ENCODE measurements at regions not wholly inside any gene's neighbourhood (a gene's known extent, or its start where the extent isn't known, plus 50 kb on each side); places are given as distances from the start of the nearest gene placed in this dataset.
"Not testable (repeated sequence)": the region's sequence is repeated elsewhere in the genome, so short reads cannot be mapped to it uniquely, and the experiment has no call there.

DNA sequence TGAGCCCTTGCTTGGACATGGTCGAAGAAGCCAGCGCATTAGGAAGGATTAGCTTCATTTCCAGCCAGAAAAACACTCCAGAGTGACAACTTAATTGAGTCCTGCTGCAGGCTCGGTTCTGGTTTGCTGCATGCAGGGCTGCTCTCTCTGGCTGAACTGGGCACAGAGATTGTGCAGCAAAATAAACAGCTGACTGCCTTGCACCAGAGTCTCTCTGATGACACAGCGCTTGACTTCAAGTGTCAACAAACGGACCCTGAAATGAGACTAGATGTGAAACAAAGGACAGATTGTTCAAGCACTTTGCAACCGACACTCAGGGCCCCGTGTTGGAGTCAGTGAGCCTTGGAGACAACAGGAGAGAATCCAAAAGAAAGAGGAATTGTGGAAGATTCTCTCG lies 197.3 kb upstream of the LRRC61 start:
- peak; percentile 85 for DNase-seq (ENCODE audit: low read depth, low spot score)
- in situ Hi-C loops (cut with HindIII; ENCODE audit: low pct_unique_long_range_greater_than_20kb, low sequenced_read_pairs) = not testable (repeated sequence)

GRCh38 chr7:150134451-150134850 lies 188.7 kb upstream of the LRRC61 start:
- in situ Hi-C loops (cut with HindIII; ENCODE audit: low pct_unique_long_range_greater_than_20kb, low sequenced_read_pairs); DNase-seq (ENCODE audit: low read depth, low spot score): not testable (repeated sequence)

DNA sequence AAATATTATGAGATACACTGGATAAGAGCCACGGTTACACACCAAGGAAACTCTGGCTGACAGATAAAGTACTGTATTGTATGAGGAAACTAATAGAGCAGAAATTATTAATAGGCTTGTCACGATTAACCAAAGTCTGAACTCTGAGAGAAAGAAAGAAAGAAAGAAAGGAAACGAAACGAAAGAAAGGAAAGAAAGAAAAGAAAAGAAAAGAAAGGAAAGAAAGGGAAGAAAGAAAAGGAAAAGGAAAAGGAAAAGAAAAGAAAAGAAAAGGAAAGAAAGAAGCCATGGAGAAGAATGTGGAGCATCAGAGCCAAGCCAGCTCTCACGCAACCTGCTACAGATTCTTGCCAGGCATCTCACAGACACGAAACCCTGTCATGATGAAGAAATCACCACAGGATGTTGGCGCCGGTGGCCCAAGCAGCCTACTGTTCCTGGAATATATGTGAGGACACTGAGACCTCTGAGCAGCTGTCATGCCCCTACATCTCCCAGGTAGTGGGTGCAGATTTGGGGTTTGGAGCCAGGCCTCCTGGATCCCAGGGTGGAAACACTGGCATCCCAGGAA lies 187.4 kb upstream of the LRRC61 start:
- DNase-seq (ENCODE audit: low read depth, low spot score); in situ Hi-C loops (cut with HindIII; ENCODE audit: low pct_unique_long_range_greater_than_20kb, low sequenced_read_pairs): not testable (repeated sequence)

- DNase-seq (ENCODE audit: low read depth, low spot score); in situ Hi-C loops (cut with HindIII; ENCODE audit: low pct_unique_long_range_greater_than_20kb, low sequenced_read_pairs): not testable (repeated sequence)
Measured at GRCh38 chr7:150139840-150140239, 183.3 kb upstream of the LRRC61 start.

GRCh38 chr7:150141525-150142345 lies 181.4 kb upstream of the LRRC61 start:
- in situ Hi-C loops (cut with HindIII; ENCODE audit: low pct_unique_long_range_greater_than_20kb, low sequenced_read_pairs); DNase-seq (ENCODE audit: low read depth, low spot score): not testable (repeated sequence)

DNA sequence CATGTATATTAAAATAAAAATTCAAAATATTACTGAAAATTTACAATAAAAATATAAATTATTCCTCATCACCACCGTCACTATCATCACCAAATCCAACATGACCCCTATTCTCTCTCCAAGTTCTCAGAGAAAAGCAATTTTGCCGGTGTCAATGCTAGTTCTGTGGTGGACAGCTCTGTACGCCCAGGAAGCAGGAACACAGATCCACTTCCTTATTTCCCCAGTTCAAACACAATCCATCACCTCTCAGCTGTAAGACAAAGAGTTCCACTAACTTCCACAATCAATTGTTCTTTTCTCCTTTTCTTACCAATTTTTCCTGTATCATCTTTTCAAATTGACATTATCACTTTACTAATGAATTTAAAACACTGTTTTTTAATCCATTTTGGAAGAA lies 177.0 kb upstream of the LRRC61 start:
- in situ Hi-C loops (cut with HindIII; ENCODE audit: low pct_unique_long_range_greater_than_20kb, low sequenced_read_pairs); DNase-seq (ENCODE audit: low read depth, low spot score): not testable (repeated sequence)

GRCh38 chr7:150147524-150147923 lies 175.6 kb upstream of the LRRC61 start:
- in situ Hi-C loops (cut with HindIII; ENCODE audit: low pct_unique_long_range_greater_than_20kb, low sequenced_read_pairs); DNase-seq (ENCODE audit: low read depth, low spot score): not testable (repeated sequence)

DNA sequence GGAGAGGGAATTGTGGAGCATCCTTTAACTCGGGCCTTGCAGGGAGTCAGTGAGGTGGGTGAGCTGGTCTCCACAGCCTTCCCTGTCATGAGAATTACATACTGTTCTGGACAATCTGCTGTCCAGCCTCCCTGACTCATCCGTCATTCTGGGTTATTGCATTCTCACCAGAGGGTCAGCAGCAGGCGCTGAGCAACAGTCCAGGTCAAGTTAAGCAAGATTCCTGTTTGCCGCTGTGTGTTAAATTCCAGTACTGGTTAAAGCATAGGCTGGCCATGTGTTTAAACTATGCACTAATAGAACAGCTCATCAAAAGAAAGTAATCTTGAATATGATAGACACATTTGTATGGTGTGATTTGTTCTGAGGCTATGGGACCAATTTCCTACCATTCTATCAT lies 167.1 kb upstream of the LRRC61 start:
- DNase-seq (ENCODE audit: low read depth, low spot score); in situ Hi-C loops (cut with HindIII; ENCODE audit: low pct_unique_long_range_greater_than_20kb, low sequenced_read_pairs): not testable (repeated sequence)

GRCh38 chr7:150158696-150159095 lies 164.5 kb upstream of the LRRC61 start:
- in situ Hi-C loops (cut with HindIII; ENCODE audit: low pct_unique_long_range_greater_than_20kb, low sequenced_read_pairs); DNase-seq (ENCODE audit: low read depth, low spot score): not testable (repeated sequence)

DNA sequence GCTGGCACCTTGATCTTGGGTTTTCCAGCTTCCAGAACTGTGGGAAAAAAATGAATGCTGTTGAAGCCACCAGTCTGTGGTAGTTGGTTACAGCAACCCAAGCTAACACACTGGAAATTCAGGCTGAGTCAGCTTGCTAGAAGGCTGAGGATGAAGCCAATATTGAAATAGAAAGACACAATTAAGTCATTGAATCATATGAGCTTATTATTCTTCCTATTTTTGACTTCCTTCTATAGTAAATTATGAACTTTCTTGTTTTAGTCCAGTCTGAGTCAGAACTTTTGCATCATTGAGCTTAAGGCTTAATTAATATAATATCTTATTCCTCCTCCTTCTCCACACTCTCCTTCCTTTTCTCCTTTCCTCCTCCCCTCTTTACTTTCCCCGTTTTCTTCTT lies 153.6 kb upstream of the LRRC61 start:
- in situ Hi-C loops (cut with HindIII; ENCODE audit: low pct_unique_long_range_greater_than_20kb, low sequenced_read_pairs); DNase-seq (ENCODE audit: low read depth, low spot score): not testable (repeated sequence)

GRCh38 chr7:150169943-150170490 lies 153.1 kb upstream of the LRRC61 start:
- in situ Hi-C loops (cut with HindIII; ENCODE audit: low pct_unique_long_range_greater_than_20kb, low sequenced_read_pairs); DNase-seq (ENCODE audit: low read depth, low spot score): not testable (repeated sequence)

DNA sequence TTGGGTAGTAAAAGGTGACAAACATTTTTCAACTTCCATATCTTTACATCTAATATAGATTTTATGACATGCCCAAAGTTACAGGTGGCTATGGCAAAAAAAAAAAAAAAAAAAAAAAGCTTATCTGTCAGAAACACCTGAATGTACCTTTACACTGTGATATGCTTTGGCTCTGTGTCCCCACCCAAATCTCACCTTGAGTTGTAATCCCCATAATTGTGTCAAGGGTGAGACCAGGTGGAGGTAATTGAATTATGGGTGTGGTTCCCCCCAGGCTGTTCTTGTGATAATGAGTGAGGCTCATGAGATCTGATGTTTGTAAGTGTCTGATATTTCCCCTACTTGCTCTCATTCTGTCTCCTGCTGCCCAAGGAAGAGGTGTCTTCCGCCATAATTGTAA lies 139.6 kb upstream of the LRRC61 start:
- DNase-seq (ENCODE audit: low read depth, low spot score); in situ Hi-C loops (cut with HindIII; ENCODE audit: low pct_unique_long_range_greater_than_20kb, low sequenced_read_pairs): not testable (repeated sequence)

DNA sequence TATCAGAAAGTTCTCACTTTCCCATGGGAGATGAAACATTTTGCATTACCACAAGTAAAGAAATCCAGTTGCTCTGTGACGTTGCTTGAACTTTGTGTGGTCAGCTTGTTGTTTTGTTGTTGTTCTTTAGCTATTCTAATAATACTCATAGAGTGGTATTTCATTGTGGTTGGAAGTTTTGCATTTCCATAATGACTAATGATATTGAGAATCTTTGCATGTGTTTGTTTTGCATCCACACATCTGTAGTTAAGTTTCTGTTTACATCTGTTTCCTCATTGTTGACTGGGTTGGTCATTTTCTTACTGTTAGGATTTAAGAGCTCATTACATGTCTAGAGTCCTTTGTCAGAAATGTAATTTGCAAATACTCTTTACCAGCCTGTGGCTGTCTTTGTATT lies 133.2 kb upstream of the LRRC61 start:
- in situ Hi-C loops (cut with HindIII; ENCODE audit: low pct_unique_long_range_greater_than_20kb, low sequenced_read_pairs); DNase-seq (ENCODE audit: low read depth, low spot score): not testable (repeated sequence)

- in situ Hi-C loops (cut with HindIII; ENCODE audit: low pct_unique_long_range_greater_than_20kb, low sequenced_read_pairs); DNase-seq (ENCODE audit: low read depth, low spot score): not testable (repeated sequence)
Measured at GRCh38 chr7:150192541-150192940, 130.6 kb upstream of the LRRC61 start.

- in situ Hi-C loops (cut with HindIII; ENCODE audit: low pct_unique_long_range_greater_than_20kb, low sequenced_read_pairs); DNase-seq (ENCODE audit: low read depth, low spot score): not testable (repeated sequence)
Measured at GRCh38 chr7:150193866-150194265, 129.3 kb upstream of the LRRC61 start.

Data from SK-MEL-5 (cell line).